ENCODE measurements at regions not wholly inside any gene's neighbourhood (a gene's known extent, or its start where the extent isn't known, plus 50 kb on each side); places are given as distances from the start of the nearest gene placed in this dataset.

GRCh38 chr13:40115426-40115825 is 460.0 kb downstream of the COG6 start:
- DNase-seq (ENCODE audit: low spot score) = no peak
- TF ChIP-seq CTCF (IDR thresholded peaks at IDR 0.05; ENCODE audit: extremely low read depth, missing control alignments) = no peak

- TF ChIP-seq CTCF (IDR thresholded peaks at IDR 0.05; ENCODE audit: extremely low read depth, missing control alignments) = no peak
- DNase-seq (ENCODE audit: low spot score) = peak; percentile 41
These were observed 460.5 kb downstream of the COG6 start for GRCh38 chr13:40116008-40116407.

GRCh38 chr13:40118337-40118736 is 462.9 kb downstream of the COG6 start:
- no peak for DNase-seq (ENCODE audit: low spot score)
- TF ChIP-seq CTCF (IDR thresholded peaks at IDR 0.05; ENCODE audit: extremely low read depth, missing control alignments) = no peak

GRCh38 chr13:40119852-40120251 is 464.4 kb downstream of the COG6 start:
- no peak for TF ChIP-seq CTCF (IDR thresholded peaks at IDR 0.05; ENCODE audit: extremely low read depth, missing control alignments)
- no peak for DNase-seq (ENCODE audit: low spot score)

GRCh38 chr13:40120288-40120687 is 464.8 kb downstream of the COG6 start:
- no peak for TF ChIP-seq CTCF (IDR thresholded peaks at IDR 0.05; ENCODE audit: extremely low read depth, missing control alignments)
- no peak for DNase-seq (ENCODE audit: low spot score)

GRCh38 chr13:40120781-40121180 is 465.3 kb downstream of the COG6 start:
- TF ChIP-seq CTCF (IDR thresholded peaks at IDR 0.05; ENCODE audit: extremely low read depth, missing control alignments) = no peak
- no peak for DNase-seq (ENCODE audit: low spot score)

GRCh38 chr13:40121722-40122121 is 466.3 kb downstream of the COG6 start:
- no peak for TF ChIP-seq CTCF (IDR thresholded peaks at IDR 0.05; ENCODE audit: extremely low read depth, missing control alignments)
- no peak for DNase-seq (ENCODE audit: low spot score)

Measured in GM20000 (cell line).